ENCODE measurements at regions not wholly inside any gene's neighbourhood (a gene's known extent, or its start where the extent isn't known, plus 50 kb on each side); places are given as distances from the start of the nearest gene placed in this dataset.

- Histone ChIP-seq H3K9me3 (no peaks in the 10 kb centered on the region; the same call in 2 of the 3 replicates), H3K4me1 (no peaks in the 10 kb centered on the region), H3K27ac (no peak overlapping the region), H3K4me3 (no peak overlapping the region), H3K4me2 (no peak overlapping the region)
- ChIA-PET POLR2A (no interaction called here), CTCF (no interaction called here)
- DNase-seq (ENCODE audit: low read depth in 1 of 2, low spot score in 1 of 2) (no peak), FAIRE-seq (no peak), ATAC-seq (no peak)
- TF ChIP-seq, protein P1, sequence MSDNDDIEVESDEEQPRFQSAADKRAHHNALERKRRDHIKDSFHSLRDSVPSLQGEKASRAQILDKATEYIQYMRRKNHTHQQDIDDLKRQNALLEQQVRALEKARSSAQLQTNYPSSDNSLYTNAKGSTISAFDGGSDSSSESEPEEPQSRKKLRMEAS (IDR thresholded peaks at IDR 0.05), result no peak
- no peak for TF ChIP-seq NR3C1 (IDR thresholded peaks at IDR 0.05)
- no peak for TF ChIP-seq RARB (CRISPR knock-in tag; IDR thresholded peaks at IDR 0.05)
- no peak for TF ChIP-seq ATOH8 (CRISPR knock-in tag; IDR thresholded peaks at IDR 0.05; ENCODE audit: low read depth)
- TF ChIP-seq CBX2 (IDR thresholded peaks at IDR 0.05; ENCODE audit: borderline replicate concordance, low read depth), result no peak
- no peak for TF ChIP-seq E2F6 (IDR thresholded peaks at IDR 0.05; ENCODE audit: borderline replicate concordance, low read depth)
- TF ChIP-seq ZNF302 (CRISPR knock-in tag; IDR thresholded peaks at IDR 0.05), result no peak
- TF ChIP-seq ZC3H11A (IDR thresholded peaks at IDR 0.05), result no peak
- TF ChIP-seq ZSCAN20 (CRISPR knock-in tag; IDR thresholded peaks at IDR 0.05), result no peak
- no peak for TF ChIP-seq EP300 (IDR thresholded peaks at IDR 0.05)
- TF ChIP-seq POLR2AphosphoS2 (conservative IDR thresholded peaks at IDR 0.05; ENCODE audit: low read length), result no peak
- TF ChIP-seq, protein P2, sequence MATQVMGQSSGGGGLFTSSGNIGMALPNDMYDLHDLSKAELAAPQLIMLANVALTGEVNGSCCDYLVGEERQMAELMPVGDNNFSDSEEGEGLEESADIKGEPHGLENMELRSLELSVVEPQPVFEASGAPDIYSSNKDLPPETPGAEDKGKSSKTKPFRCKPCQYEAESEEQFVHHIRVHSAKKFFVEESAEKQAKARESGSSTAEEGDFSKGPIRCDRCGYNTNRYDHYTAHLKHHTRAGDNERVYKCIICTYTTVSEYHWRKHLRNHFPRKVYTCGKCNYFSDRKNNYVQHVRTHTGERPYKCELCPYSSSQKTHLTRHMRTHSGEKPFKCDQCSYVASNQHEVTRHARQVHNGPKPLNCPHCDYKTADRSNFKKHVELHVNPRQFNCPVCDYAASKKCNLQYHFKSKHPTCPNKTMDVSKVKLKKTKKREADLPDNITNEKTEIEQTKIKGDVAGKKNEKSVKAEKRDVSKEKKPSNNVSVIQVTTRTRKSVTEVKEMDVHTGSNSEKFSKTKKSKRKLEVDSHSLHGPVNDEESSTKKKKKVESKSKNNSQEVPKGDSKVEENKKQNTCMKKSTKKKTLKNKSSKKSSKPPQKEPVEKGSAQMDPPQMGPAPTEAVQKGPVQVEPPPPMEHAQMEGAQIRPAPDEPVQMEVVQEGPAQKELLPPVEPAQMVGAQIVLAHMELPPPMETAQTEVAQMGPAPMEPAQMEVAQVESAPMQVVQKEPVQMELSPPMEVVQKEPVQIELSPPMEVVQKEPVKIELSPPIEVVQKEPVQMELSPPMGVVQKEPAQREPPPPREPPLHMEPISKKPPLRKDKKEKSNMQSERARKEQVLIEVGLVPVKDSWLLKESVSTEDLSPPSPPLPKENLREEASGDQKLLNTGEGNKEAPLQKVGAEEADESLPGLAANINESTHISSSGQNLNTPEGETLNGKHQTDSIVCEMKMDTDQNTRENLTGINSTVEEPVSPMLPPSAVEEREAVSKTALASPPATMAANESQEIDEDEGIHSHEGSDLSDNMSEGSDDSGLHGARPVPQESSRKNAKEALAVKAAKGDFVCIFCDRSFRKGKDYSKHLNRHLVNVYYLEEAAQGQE (IDR thresholded peaks at IDR 0.05), result no peak
- TF ChIP-seq JUN (IDR thresholded peaks at IDR 0.05), result no peak
- no peak for TF ChIP-seq KDM1A (IDR thresholded peaks at IDR 0.05; ENCODE audit: low read depth)
- no peak for TF ChIP-seq MAZ (IDR thresholded peaks at IDR 0.05; ENCODE audit: borderline replicate concordance, low read depth, low read length)
- TF ChIP-seq ELK1 (IDR thresholded peaks at IDR 0.05; ENCODE audit: low read depth, low read length), result no peak
- TF ChIP-seq, protein P3, sequence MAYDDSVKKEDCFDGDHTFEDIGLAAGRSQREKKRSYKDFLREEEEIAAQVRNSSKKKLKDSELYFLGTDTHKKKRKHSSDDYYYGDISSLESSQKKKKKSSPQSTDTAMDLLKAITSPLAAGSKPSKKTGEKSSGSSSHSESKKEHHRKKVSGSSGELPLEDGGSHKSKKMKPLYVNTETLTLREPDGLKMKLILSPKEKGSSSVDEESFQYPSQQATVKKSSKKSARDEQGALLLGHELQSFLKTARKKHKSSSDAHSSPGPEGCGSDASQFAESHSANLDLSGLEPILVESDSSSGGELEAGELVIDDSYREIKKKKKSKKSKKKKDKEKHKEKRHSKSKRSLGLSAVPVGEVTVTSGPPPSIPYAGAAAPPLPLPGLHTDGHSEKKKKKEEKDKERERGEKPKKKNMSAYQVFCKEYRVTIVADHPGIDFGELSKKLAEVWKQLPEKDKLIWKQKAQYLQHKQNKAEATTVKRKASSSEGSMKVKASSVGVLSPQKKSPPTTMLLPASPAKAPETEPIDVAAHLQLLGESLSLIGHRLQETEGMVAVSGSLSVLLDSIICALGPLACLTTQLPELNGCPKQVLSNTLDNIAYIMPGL (CRISPR knock-in tag; IDR thresholded peaks at IDR 0.05; ENCODE audit: borderline replicate concordance), result no peak
- no peak for TF ChIP-seq CBX8 (IDR thresholded peaks at IDR 0.05)
These were observed 930.0 kb upstream of the PTPRD start for GRCh38 chr9:11542781-11543180.

GRCh38 chr9:11546231-11546630 lies 933.4 kb upstream of the PTPRD start:
- Histone ChIP-seq H3K9me3 (no peaks in the 10 kb centered on the region; the same call in 2 of the 3 replicates), H3K27ac (no peak overlapping the region), H3K4me3 (no peak overlapping the region), H3K4me1 (no peaks in the 10 kb centered on the region), H3K4me2 (no peak overlapping the region)
- ChIA-PET CTCF (no interaction called here), POLR2A (no interaction called here)
- 0% methylated on average over 3 of the region's 3 CpGs for WGBS (ENCODE audit: missing lambda C conversion rate)
- FAIRE-seq (no peak), ATAC-seq (no peak), DNase-seq (ENCODE audit: low read depth in 1 of 2, low spot score in 1 of 2) (no peak)
- TF ChIP-seq USF2 (IDR thresholded peaks at IDR 0.05) (no peak), NR3C1 (IDR thresholded peaks at IDR 0.05) (no peak), RAD21 (conservative IDR thresholded peaks at IDR 0.05 in 1 of 2, IDR thresholded peaks at IDR 0.05 in 1 of 2) (no peak), ELK1 (IDR thresholded peaks at IDR 0.05; ENCODE audit: low read depth, low read length) (no peak), TP53 (CRISPR knock-in tag; IDR thresholded peaks at IDR 0.05) (no peak), FOXS1 (CRISPR knock-in tag; IDR thresholded peaks at IDR 0.05) (no peak), JUNB (IDR thresholded peaks at IDR 0.05) (no peak), HDAC2 (IDR thresholded peaks at IDR 0.05) (no peak), ZNF302 (CRISPR knock-in tag; IDR thresholded peaks at IDR 0.05) (no peak), CHD2 (IDR thresholded peaks at IDR 0.05; ENCODE audit: low read length, partially characterized antibody) (no peak)
- TF ChIP-seq, protein P1 (IDR thresholded peaks at IDR 0.05), result no peak

All from A549 (cell line).